ENCODE measurements at regions not wholly inside any gene's neighbourhood (a gene's known extent, or its start where the extent isn't known, plus 50 kb on each side); places are given as distances from the start of the nearest gene placed in this dataset.

DNA sequence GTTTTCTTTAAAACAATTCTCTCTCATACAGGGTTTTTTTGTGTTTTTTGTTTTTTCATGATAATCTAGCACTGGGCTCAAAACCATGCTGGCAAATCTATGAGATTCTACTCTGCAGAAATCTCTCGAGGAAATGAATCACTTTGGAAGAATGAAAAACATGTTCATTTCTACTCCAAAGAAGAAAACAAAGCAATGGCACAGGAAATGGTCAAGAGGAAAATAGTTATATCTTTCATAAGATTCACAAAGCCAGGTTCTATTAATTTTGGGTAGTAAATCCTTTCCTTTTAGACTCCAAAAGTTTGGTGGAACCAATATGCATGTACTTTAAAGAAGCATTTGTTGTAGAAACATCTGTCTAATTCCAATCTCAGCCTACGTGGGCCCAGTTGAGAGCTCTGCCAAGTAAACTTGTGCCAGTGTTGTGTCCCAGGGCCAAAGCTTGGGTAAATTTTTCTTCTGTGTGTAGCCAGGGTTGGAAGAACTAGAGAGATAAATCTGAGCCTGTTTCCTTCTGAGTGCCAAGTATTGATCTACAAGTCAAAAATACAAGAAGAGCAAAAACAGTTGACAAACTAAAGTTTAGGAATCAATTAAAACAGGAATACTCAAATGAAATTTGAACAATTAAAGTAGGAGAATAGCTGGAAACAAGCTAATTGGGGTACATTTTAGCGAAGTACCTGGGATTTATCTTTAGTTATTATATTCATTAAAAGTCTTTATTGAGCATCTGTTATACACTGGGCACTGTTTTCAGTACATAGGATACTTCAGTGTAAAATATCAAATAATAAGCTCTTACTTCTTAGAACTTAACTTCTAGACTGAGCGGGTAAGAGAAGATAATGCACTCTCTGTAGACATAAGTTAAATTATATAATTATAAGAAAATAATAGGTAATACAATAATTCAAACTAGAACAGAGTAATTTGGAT lies 657.5 kb upstream of the NECTIN3 start:
- peaks cover 61% of the 10 kb centered on the region for H3K4me1 Mint-ChIP-seq (ENCODE audit: low read depth)
- peaks cover 16% of the 10 kb centered on the region for H3K36me3 Mint-ChIP-seq (ENCODE audit: low read depth)
- peak overlapping the region; percentile 58 for H3K4me3 Mint-ChIP-seq
- H3K27me3 Mint-ChIP-seq (ENCODE audit: insufficient read depth): no peaks in the 10 kb centered on the region
- no peak for TF ChIP-seq CTCF (IDR thresholded peaks at IDR 0.05)
- peak overlapping the region; percentile 92 for H3K27ac Mint-ChIP-seq
- peak; percentile 69 for DNase-seq
- H3K9me3 Mint-ChIP-seq: no peaks in the 10 kb centered on the region

- Mint-ChIP-seq H3K27me3 (ENCODE audit: insufficient read depth) (no peaks in the 10 kb centered on the region), H3K9me3 (no peaks in the 10 kb centered on the region), H3K27ac (peak overlapping the region; percentile 92), H3K4me1 (ENCODE audit: low read depth) (peaks cover 69% of the 10 kb centered on the region), H3K4me3 (peak overlapping the region; percentile 53), H3K36me3 (ENCODE audit: low read depth) (peaks cover 16% of the 10 kb centered on the region)
- no peak for TF ChIP-seq CTCF (IDR thresholded peaks at IDR 0.05)
- peak; percentile 76 for DNase-seq
Measured at GRCh38 chr3:110414855-110415254, 656.8 kb upstream of the NECTIN3 start.

- H3K9me3 Mint-ChIP-seq: no peaks in the 10 kb centered on the region
- H3K36me3 Mint-ChIP-seq (ENCODE audit: low read depth): peaks cover 20% of the 10 kb centered on the region
- H3K27me3 Mint-ChIP-seq (ENCODE audit: insufficient read depth): no peaks in the 10 kb centered on the region
- TF ChIP-seq CTCF (IDR thresholded peaks at IDR 0.05): no peak; the same call in 1 of the 2 replicates
- DNase-seq: no peak
- peaks cover 62% of the 10 kb centered on the region for H3K4me1 Mint-ChIP-seq (ENCODE audit: low read depth)
- H3K4me3 Mint-ChIP-seq: no peak overlapping the region; the same call in 1 of the 2 replicates
- peak overlapping the region; percentile 83 for H3K27ac Mint-ChIP-seq
Measured at GRCh38 chr3:110419096-110419495, 652.5 kb upstream of the NECTIN3 start.

DNA sequence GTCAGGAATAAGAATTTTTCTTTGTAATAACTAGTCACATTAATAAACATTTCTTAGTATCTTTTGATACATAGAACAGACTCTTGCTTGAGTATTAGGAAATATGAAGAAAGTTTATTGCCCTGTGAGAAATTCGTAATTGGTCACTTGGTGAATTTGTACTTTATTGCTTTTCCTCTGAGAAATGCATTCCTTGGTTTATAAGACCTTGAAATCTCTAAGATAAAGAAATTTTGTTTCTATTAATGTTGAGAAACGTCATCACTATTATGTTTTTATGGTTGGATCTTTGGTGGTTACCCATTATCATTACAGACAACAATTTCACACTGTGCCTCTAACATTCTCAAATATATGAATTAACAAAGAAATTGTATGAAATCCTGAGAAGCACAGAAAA lies 652.0 kb upstream of the NECTIN3 start:
- peak; percentile 36 for DNase-seq
- Mint-ChIP-seq H3K4me1 (ENCODE audit: low read depth) (peaks cover 57% of the 10 kb centered on the region), H3K4me3 (peak overlapping the region; percentile 83; the same call in 1 of the 2 replicates), H3K27ac (peak overlapping the region; percentile 83), H3K9me3 (no peaks in the 10 kb centered on the region), H3K27me3 (ENCODE audit: insufficient read depth) (no peaks in the 10 kb centered on the region), H3K36me3 (ENCODE audit: low read depth) (peaks cover 20% of the 10 kb centered on the region)
- TF ChIP-seq CTCF (IDR thresholded peaks at IDR 0.05): no peak

- DNase-seq: peak; percentile 78
- Mint-ChIP-seq H3K4me3 (peak overlapping the region; percentile 83), H3K36me3 (ENCODE audit: low read depth) (peaks cover 20% of the 10 kb centered on the region), H3K4me1 (ENCODE audit: low read depth) (peaks cover 51% of the 10 kb centered on the region), H3K27me3 (ENCODE audit: insufficient read depth) (no peaks in the 10 kb centered on the region), H3K9me3 (no peaks in the 10 kb centered on the region), H3K27ac (peak overlapping the region; percentile 83)
- no peak for TF ChIP-seq CTCF (IDR thresholded peaks at IDR 0.05)
Measured at GRCh38 chr3:110420158-110420641, 651.4 kb upstream of the NECTIN3 start.

All from HFFc6 (cell line).